OCI-LY1 (cell line): ENCODE measurements at regions not wholly inside any gene's neighbourhood (a gene's known extent, or its start where the extent isn't known, plus 50 kb on each side); places are given as distances from the start of the nearest gene placed in this dataset.

ENCODE experiments used
- H2AFZ ChIP-seq: fragments of 200-600 bp; sonication (generic), shearing (Covaris generic); 2 replicates; pipeline ENCODE4 v1.6.0; 2014; ENCODE audit warnings: antibody characterized with exemption, mild to moderate bottlenecking, low read length
- H3F3A ChIP-seq: fragments of 200-600 bp; sonication (generic), shearing (Covaris generic); 2 replicates; pipeline ENCODE4 v1.6.0; 2014; ENCODE audit warnings: mild to moderate bottlenecking, antibody characterized with exemption, low read length, moderate library complexity; ENCODE audit not compliant: insufficient read depth
- H3K27ac ChIP-seq: fragments of 200-600 bp; sonication (generic); 2 replicates; pipeline ENCODE4 v1.5.1; 2014; ENCODE audit warnings: low read length, mixed run types, mild to moderate bottlenecking, low read depth; ENCODE audit not compliant: poor library complexity, severe bottlenecking
- H3K27me3 ChIP-seq: fragments of 200-600 bp; sonication (generic); 2 replicates; pipeline ENCODE4 v1.6.0; 2014; ENCODE audit warnings: antibody characterized with exemption, mild to moderate bottlenecking, low read length, moderate library complexity; ENCODE audit not compliant: insufficient read depth
- H3K36me3 ChIP-seq: fragments of 200-600 bp; sonication (generic); 2 replicates; pipeline ENCODE4 v1.6.1; 2014; ENCODE audit warnings: mild to moderate bottlenecking, antibody characterized with exemption, low read length, moderate library complexity, mixed read lengths; ENCODE audit not compliant: insufficient read depth
- H3K4me1 ChIP-seq: fragments of 200-600 bp; sonication (generic); 2 replicates; pipeline ENCODE4 v1.5.1; 2014; ENCODE audit warnings: mild to moderate bottlenecking, low read length, moderate library complexity; ENCODE audit not compliant: insufficient read depth, severe bottlenecking
- H3K4me2 ChIP-seq: fragments of 200-600 bp; sonication (generic), shearing (Covaris generic); 2 replicates; pipeline ENCODE4 v1.6.1; 2014; ENCODE audit warnings: low read length
- H3K4me3 ChIP-seq: fragments of 200-600 bp; sonication (generic); 2 replicates; pipeline ENCODE4 v1.5.1; 2014; ENCODE audit warnings: low read length, low read depth, mild to moderate bottlenecking, mixed read lengths; ENCODE audit not compliant: poor library complexity, severe bottlenecking
- H3K79me2 ChIP-seq: fragments of 200-600 bp; shearing (Covaris generic); 2 replicates; pipeline ENCODE4 v1.6.1; 2016; ENCODE audit warnings: mixed run types, low read length, mixed read lengths; ENCODE audit not compliant: insufficient read depth
- H3K9ac ChIP-seq: fragments of 200-600 bp; sonication (generic), shearing (Covaris generic); 2 replicates; pipeline ENCODE4 v1.6.1; 2014; ENCODE audit warnings: mild to moderate bottlenecking, low read length, mixed read lengths
- H3K9me2 ChIP-seq: fragments of 200-600 bp; sonication (generic), shearing (Covaris generic); 2 replicates; pipeline ENCODE4 v1.6.1; 2014; ENCODE audit warnings: low read depth, mild to moderate bottlenecking, low read length, mixed read lengths
- H3K9me3 ChIP-seq: fragments of 200-600 bp; shearing (Covaris generic); 2 replicates; pipeline ENCODE4 v1.6.1; 2014; ENCODE audit warnings: low read length, mixed read lengths
- H4K20me1 ChIP-seq: fragments of 200-600 bp; sonication (generic), shearing (Covaris generic); 2 replicates; pipeline ENCODE4 v1.6.0; 2016; ENCODE audit warnings: mild to moderate bottlenecking, low read length; ENCODE audit not compliant: insufficient read depth
- EZH2 ChIP-seq: fragments of 200-600 bp; sonication (generic), shearing (Covaris generic); IDR thresholded peaks from 2 replicates; pipeline ENCODE4 v1.8.0; 2017; ENCODE audit warnings: borderline replicate concordance, mixed run types, mild to moderate bottlenecking, antibody characterized with exemption, low read length, moderate library complexity, mixed read lengths
- TF ChIP-seq, protein P1 (sequence below): fragments of 200-600 bp; sonication (generic), shearing (Covaris generic); IDR thresholded peaks from 2 replicates; pipeline ENCODE4 v1.5.1; 2017; ENCODE audit warnings: mild to moderate bottlenecking, antibody characterized with exemption, low read length, moderate library complexity, mixed read lengths

DNA sequence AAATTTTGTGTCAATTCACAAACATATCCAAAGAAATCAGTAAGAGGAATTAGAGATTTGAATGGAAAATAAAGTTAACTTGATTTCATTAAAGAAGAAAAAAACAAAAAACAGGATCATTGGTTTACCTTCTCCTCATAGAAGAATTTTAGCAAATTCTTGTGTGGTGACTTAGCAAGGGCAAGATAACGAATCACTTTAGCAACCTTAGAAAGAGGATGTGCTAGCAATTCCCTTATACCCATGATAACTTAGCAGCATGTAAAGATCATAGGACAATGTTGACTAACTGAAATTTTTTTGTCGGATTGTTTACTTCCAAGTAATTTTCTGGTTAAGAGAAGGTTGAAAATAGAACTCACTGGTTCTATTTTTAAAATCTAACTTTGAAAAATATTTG is 609.3 kb downstream of the GBE1 start:
- Histone ChIP-seq H3K36me3 (no peaks in the 10 kb centered on the region), H3F3A (no peaks in the 10 kb centered on the region), H3K9me2 (no peaks in the 10 kb centered on the region), H4K20me1 (no peaks in the 10 kb centered on the region), H3K9ac (no peak overlapping the region), H3K27ac (no peak overlapping the region), H3K4me3 (no peak overlapping the region), H3K9me3 (no peaks in the 10 kb centered on the region), H3K4me2 (no peak overlapping the region), H3K4me1 (no peaks in the 10 kb centered on the region), H2AFZ (no peak overlapping the region), H3K79me2 (no peaks in the 10 kb centered on the region), H3K27me3 (no peaks in the 10 kb centered on the region)
- no peak for TF ChIP-seq EZH2
- TF ChIP-seq, protein P1, sequence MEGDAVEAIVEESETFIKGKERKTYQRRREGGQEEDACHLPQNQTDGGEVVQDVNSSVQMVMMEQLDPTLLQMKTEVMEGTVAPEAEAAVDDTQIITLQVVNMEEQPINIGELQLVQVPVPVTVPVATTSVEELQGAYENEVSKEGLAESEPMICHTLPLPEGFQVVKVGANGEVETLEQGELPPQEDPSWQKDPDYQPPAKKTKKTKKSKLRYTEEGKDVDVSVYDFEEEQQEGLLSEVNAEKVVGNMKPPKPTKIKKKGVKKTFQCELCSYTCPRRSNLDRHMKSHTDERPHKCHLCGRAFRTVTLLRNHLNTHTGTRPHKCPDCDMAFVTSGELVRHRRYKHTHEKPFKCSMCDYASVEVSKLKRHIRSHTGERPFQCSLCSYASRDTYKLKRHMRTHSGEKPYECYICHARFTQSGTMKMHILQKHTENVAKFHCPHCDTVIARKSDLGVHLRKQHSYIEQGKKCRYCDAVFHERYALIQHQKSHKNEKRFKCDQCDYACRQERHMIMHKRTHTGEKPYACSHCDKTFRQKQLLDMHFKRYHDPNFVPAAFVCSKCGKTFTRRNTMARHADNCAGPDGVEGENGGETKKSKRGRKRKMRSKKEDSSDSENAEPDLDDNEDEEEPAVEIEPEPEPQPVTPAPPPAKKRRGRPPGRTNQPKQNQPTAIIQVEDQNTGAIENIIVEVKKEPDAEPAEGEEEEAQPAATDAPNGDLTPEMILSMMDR: no peak

DNA sequence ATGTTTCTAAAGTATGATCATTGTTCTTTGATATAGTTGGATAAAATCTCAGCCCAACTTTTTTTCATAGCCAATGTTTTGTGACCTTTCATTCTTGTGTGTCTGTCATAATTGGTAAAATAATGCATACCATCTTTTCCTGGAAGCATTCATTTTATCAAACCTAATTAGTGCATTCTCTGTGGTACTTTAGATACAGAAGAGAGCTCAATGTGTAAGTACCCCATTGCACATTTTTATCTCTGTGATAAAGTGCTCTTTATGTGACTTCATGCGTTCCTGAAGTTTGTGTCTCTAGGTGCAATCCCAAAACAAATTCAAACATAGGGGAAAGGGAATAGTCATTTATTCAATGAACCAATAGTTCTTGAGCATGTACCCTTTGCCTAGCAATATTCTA is 628.5 kb downstream of the GBE1 start:
- H3K9me3 ChIP-seq: no peaks in the 10 kb centered on the region
- no peak overlapping the region for H3K9ac ChIP-seq
- no peaks in the 10 kb centered on the region for H3K27me3 ChIP-seq
- no peak overlapping the region for H3K4me3 ChIP-seq
- TF ChIP-seq, protein P1: no peak
- no peak for TF ChIP-seq EZH2
- no peaks in the 10 kb centered on the region for H3K79me2 ChIP-seq
- H3F3A ChIP-seq: no peaks in the 10 kb centered on the region
- no peak overlapping the region for H2AFZ ChIP-seq
- H3K27ac ChIP-seq: no peak overlapping the region
- no peaks in the 10 kb centered on the region for H4K20me1 ChIP-seq
- no peak overlapping the region for H3K4me2 ChIP-seq
- no peaks in the 10 kb centered on the region for H3K4me1 ChIP-seq
- H3K36me3 ChIP-seq: no peaks in the 10 kb centered on the region
- no peaks in the 10 kb centered on the region for H3K9me2 ChIP-seq

DNA sequence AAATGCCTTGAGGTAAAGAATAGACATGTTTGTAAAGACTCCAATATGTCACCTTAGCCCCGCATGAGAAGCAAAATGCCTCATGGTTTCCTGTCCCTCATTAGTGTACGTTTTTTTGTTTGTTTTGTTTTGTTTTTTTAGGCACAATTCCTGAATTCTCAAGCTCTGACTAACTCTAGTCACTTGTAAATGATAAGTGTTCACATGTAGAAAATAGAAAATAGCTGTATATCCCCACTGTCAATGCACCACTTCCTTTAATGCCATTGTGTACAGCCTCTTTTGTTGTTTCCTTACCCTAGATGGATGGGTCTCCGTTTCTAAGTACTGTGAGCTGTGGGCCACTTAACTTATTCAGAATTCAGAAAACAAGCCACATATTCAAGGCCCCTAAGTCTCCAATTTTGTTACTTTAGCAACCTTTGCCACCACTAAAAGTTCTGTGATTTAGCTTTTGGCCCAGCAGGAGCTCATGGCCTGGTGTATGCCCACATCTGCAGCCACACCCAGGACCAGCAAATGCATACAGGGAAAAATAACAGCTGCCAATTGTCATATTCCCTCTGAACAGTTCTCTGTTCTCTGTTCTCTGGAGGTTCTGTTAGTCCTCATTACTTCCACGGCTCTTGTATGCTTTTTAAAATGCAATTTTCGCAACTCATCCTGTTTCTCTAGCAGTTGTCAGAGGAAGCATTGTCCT is 655.5 kb downstream of the GBE1 start:
- Histone ChIP-seq H2AFZ (no peak overlapping the region), H3K4me2 (no peak overlapping the region), H3K4me1 (no peaks in the 10 kb centered on the region), H3K9me3 (no peaks in the 10 kb centered on the region), H3F3A (no peaks in the 10 kb centered on the region), H3K9ac (no peak overlapping the region), H4K20me1 (no peaks in the 10 kb centered on the region), H3K27ac (no peak overlapping the region), H3K79me2 (no peaks in the 10 kb centered on the region), H3K27me3 (no peaks in the 10 kb centered on the region), H3K4me3 (no peak overlapping the region), H3K36me3 (no peaks in the 10 kb centered on the region), H3K9me2 (no peaks in the 10 kb centered on the region)
- TF ChIP-seq, protein P1: no peak
